GM12875 (cell line): ENCODE measurements at regions not wholly inside any gene's neighbourhood (a gene's known extent, or its start where the extent isn't known, plus 50 kb on each side); places are given as distances from the start of the nearest gene placed in this dataset.

Source experiments
- H3K4me3 ChIP-seq: one replicate; pipeline ENCODE4 v1.5.1; 2011; ENCODE audit warnings: low read depth, low read length, control low read depth
- TF ChIP-seq, protein P1 (sequence below): IDR thresholded peaks from 2 replicates; pipeline ENCODE4 v1.5.1; 2011; ENCODE audit warnings: low read depth, mild to moderate bottlenecking, control low read depth, inconsistent platforms, low read length, moderate library complexity, borderline replicate concordance; ENCODE audit not compliant: insufficient read depth

DNA sequence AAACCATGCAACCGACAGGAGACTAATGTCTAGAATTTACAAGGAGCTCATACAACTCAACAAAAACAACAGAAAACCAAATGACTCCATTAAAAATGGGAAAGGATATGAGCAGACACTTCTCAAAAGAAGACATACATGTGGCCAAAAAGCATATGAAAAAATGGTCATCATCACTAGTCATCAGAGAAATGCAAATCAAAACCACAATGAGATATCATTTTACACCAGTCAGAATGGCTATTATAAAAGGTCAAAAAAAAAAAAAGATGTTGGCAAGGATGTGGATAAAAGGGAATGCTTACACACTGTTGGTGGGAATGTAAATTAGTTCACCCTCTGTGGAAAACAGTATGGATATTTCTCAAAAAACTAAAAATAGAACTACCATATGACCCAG, 50.5 kb upstream of the CHRDL1 start:
- H3K4me3 ChIP-seq = no peak overlapping the region
- TF ChIP-seq, protein P1, sequence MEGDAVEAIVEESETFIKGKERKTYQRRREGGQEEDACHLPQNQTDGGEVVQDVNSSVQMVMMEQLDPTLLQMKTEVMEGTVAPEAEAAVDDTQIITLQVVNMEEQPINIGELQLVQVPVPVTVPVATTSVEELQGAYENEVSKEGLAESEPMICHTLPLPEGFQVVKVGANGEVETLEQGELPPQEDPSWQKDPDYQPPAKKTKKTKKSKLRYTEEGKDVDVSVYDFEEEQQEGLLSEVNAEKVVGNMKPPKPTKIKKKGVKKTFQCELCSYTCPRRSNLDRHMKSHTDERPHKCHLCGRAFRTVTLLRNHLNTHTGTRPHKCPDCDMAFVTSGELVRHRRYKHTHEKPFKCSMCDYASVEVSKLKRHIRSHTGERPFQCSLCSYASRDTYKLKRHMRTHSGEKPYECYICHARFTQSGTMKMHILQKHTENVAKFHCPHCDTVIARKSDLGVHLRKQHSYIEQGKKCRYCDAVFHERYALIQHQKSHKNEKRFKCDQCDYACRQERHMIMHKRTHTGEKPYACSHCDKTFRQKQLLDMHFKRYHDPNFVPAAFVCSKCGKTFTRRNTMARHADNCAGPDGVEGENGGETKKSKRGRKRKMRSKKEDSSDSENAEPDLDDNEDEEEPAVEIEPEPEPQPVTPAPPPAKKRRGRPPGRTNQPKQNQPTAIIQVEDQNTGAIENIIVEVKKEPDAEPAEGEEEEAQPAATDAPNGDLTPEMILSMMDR = no peak
